LNCAP (cell line): ENCODE measurements at regions not wholly inside any gene's neighbourhood (a gene's known extent, or its start where the extent isn't known, plus 50 kb on each side); places are given as distances from the start of the nearest gene placed in this dataset.

Source experiments
- TF ChIP-seq, protein P1 (sequence below): fragments of 450-650 bp; IDR thresholded peaks from 2 replicates; pipeline ENCODE4 v1.5.1; 2017; ENCODE audit warnings: mild to moderate bottlenecking

DNA sequence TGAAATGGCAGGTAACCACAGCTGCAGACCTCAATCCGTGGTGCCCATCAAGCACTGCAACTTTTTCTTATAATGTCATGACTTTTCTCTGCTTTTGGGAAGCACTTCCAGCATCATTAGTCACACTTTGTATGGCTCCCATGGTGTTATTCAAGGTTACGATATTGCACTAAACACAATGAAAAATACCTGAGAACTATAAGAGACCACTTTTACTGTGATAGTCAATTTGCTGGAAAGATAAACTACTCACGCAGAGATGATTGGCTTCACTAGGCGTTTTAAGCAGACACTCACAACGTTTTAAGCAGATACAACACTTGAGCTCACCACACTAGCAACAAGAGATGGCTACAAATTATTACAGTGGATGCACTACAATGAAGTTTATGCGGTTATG is 103.2 kb upstream of the CHRM3 start:
- TF ChIP-seq, protein P1, sequence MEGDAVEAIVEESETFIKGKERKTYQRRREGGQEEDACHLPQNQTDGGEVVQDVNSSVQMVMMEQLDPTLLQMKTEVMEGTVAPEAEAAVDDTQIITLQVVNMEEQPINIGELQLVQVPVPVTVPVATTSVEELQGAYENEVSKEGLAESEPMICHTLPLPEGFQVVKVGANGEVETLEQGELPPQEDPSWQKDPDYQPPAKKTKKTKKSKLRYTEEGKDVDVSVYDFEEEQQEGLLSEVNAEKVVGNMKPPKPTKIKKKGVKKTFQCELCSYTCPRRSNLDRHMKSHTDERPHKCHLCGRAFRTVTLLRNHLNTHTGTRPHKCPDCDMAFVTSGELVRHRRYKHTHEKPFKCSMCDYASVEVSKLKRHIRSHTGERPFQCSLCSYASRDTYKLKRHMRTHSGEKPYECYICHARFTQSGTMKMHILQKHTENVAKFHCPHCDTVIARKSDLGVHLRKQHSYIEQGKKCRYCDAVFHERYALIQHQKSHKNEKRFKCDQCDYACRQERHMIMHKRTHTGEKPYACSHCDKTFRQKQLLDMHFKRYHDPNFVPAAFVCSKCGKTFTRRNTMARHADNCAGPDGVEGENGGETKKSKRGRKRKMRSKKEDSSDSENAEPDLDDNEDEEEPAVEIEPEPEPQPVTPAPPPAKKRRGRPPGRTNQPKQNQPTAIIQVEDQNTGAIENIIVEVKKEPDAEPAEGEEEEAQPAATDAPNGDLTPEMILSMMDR = no peak

DNA sequence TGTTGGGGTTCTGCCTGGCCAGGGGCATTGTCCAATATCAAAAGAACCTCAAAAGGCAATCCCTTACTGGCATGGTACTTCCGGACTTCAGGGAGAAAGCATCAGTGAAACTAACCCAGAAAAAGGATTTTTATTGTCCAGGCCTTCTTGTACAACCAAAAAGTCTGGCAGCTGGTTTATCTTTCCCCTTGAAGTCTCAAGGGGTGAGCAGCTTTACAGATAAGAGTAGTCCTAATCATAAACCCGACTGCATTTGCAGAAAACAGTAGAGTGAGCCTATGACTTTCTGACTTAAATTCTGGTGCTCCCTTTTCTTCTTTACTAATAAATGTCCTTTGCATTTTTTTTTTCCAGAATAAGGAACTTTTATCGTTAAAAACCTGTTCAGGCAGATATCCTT is 104.0 kb upstream of the CHRM3 start:
- TF ChIP-seq, protein P1 = no peak

DNA sequence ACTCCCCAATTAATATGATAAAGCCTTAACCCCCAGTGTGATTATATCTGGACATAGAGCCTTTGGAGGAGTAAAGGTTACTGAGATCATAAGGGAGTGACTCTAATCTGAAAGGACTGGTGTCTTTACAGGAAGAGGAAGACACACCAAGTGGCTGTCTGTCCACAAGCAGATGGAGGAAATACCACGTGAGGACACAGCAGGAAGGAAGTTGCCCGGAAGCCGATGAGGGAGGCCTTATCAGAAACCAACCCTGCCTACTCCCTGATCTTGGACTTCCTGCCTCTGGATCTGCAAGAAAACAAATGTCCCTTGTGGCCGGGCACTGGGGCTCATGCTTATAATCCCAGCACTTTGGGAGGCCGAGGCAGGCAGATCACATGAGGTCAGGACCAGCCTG is 110.3 kb upstream of the CHRM3 start:
- TF ChIP-seq, protein P1 = no peak

DNA sequence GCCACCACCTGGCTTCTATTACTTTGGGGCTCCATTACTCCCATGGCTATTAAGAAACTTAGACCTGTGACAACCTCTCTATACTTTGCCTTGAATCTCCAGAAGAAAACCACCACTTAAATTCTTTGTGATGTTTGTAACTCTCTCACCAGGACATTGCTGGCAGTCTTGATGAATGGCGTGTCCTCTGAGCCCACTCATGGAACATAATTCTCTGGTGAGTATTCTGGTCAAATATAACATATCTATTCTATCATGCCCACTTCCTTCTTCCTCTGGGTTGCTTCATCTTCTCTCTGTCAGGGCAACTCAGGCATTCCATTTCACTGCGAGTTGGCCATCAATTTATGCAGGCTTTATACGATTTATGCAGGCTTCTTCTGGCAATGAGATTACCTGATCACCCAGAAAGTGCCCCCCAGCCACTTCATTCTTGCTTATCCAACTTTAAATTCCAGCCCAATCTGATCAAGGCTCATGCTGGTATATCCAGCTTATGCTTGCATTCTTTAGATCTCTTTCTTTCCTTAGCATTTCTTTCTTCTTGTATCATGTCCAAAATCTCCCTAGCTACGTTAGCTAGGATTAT is 112.0 kb upstream of the CHRM3 start:
- TF ChIP-seq, protein P1 = no peak

DNA sequence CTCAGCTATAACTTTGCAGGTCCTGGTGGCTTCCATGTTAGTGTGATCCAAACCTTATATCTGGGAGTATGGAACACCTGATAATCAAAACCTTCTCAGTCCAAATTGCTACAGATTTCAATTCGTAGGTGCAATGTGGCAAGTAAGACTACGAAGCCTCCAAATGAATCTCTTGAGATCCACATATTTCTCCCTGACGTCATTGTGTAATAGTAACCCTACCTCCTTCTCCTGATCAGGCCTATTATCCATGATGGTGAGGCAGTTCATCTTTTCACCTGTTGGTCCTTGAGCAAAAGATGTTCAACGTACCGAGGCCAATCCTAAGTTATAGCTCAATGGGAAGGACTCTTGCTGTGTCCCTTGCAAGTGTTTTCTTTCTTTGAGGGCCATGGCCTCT is 115.9 kb upstream of the CHRM3 start:
- TF ChIP-seq, protein P1 = no peak

DNA sequence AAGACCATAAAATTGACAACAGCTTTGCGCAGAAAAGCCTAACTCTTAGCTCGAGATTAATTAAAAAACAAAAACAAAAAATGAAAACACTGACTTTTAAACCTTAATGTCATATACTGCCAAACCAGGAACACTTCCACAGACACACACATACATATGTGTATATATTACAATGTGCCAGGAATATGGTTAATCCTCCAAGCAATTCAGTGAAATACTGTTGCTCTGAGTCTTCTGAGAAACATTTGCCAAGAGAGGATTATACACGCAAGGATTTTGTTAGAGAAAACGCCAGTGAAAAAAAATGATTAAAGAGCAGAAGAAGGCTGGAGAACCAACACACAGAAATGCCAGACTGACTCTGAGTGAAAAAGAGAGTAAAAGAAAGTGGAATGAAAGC is 116.7 kb upstream of the CHRM3 start:
- TF ChIP-seq, protein P1 = no peak

DNA sequence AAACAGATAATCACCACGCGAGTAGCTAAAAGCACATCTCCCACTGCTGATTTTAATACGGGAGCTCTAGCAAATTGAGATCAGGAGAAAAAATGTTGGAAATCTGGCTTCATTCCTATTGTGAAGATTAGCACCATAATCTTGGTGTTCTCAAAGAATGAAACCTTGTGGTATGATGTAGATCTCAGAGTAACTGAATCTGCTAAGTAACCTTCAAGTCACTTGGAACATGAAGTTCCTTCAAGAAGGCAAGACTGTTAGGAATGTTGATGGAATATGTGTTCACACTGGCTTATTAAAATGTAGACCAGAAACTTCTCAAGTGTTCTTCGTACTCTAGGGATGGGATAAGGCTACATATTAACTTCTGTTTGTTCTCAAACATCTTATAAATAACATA is 117.4 kb upstream of the CHRM3 start:
- TF ChIP-seq, protein P1 = no peak

DNA sequence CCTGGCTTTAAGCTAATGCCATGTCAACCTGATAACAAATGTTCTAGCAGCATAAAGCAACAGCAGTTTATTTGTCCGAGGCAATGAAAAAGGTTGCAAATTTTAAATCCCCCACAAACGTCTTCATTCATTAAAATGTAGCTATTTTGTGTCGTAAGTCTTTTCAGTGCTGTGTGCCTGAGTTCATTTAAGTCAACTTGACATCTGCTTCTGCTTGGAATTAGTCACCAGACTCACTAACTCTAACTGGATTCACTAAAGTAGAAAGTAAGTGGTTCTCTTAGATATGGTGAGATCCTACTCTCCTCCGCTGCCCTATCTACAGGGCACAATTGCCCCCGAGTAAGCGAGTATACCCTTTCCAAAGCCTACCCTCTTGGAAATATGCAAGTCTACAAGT is 118.4 kb upstream of the CHRM3 start:
- TF ChIP-seq, protein P1 = no peak
